BJ (cell line): ENCODE measurements at regions not wholly inside any gene's neighbourhood (a gene's known extent, or its start where the extent isn't known, plus 50 kb on each side); places are given as distances from the start of the nearest gene placed in this dataset.

ENCODE experiments used
- CTCF ChIA-PET: fragments of 350-600 bp; formaldehyde crosslinking; extraction: SDS; loops from one replicate; lab custom pipeline; 2021; ENCODE audit warnings: antibody characterized with exemption, inconsistent platforms; lab: Yijun Ruan, JAX
- POLR2A ChIA-PET: fragments of 300-600 bp; sonication (Branson Sonifier 250); formaldehyde crosslinking; extraction: SDS; loops from one replicate; lab custom pipeline; 2021; ENCODE audit warnings: antibody characterized with exemption; lab: Charles Lee
- DNase-seq: peaks from one replicate; pipeline ENCODE4 v3.0.0-alpha.2; 2011; ENCODE audit warnings: low read depth
- H3K27me3 ChIP-seq: 2 replicates; pipeline ENCODE4 v1.6.0; 2011; ENCODE audit warnings: low read length; ENCODE audit not compliant: control insufficient read depth, insufficient read depth
- H3K36me3 ChIP-seq: 2 replicates; pipeline ENCODE4 v1.5.1; 2011; ENCODE audit warnings: low read length; ENCODE audit not compliant: control insufficient read depth, insufficient read depth
- H3K4me3 ChIP-seq: 2 replicates; pipeline ENCODE4 v1.5.1; 2011; ENCODE audit warnings: low read depth, mild to moderate bottlenecking, control low read depth, low read length
- TF ChIP-seq, protein P1 (sequence below): IDR thresholded peaks from 2 replicates; pipeline ENCODE4 v1.5.1; 2011; ENCODE audit warnings: low read depth, mild to moderate bottlenecking, control low read depth, inconsistent platforms, low read length, moderate library complexity; ENCODE audit not compliant: insufficient read depth

DNA sequence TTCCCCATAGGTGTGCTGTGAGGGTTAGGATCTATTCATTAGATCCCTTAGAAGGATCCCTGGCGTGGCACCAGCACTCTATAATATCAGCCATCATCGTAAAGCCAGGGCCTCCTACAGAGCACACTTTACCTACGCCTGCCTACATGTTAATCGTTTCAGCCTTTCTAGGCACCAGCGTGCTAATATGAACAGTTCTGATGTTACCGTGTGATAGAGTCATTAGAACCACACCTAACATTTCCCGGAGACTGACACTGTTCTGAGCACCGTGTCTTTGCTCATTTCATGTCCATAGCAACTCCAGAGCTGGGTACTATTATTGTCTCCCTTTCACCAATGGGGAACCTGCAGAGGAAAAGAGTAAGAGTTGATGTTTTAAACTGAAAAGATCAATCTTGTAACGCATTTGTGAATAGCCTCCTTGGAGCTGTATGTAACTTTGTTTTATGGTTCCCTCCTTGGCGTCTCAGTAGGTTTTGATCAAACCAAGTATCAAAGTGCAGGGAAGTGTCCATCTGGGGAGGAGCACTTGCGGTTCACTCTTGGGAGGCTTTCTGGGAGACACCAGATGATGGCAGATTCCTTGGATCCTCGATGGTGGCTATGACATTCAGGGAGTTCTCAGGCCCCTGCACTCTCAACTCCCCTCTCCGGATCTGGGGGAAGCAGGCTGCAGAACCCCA is 73.8 kb upstream of the KCNG1 start:
- Histone ChIP-seq H3K36me3 (no peaks in the 10 kb centered on the region), H3K4me3 (no peak overlapping the region), H3K27me3 (peaks cover 12% of the 10 kb centered on the region)
- CTCF ChIA-PET = no interaction called here
- POLR2A ChIA-PET = no interaction called here
- DNase-seq = no peak
- TF ChIP-seq, protein P1, sequence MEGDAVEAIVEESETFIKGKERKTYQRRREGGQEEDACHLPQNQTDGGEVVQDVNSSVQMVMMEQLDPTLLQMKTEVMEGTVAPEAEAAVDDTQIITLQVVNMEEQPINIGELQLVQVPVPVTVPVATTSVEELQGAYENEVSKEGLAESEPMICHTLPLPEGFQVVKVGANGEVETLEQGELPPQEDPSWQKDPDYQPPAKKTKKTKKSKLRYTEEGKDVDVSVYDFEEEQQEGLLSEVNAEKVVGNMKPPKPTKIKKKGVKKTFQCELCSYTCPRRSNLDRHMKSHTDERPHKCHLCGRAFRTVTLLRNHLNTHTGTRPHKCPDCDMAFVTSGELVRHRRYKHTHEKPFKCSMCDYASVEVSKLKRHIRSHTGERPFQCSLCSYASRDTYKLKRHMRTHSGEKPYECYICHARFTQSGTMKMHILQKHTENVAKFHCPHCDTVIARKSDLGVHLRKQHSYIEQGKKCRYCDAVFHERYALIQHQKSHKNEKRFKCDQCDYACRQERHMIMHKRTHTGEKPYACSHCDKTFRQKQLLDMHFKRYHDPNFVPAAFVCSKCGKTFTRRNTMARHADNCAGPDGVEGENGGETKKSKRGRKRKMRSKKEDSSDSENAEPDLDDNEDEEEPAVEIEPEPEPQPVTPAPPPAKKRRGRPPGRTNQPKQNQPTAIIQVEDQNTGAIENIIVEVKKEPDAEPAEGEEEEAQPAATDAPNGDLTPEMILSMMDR = no peak

DNA sequence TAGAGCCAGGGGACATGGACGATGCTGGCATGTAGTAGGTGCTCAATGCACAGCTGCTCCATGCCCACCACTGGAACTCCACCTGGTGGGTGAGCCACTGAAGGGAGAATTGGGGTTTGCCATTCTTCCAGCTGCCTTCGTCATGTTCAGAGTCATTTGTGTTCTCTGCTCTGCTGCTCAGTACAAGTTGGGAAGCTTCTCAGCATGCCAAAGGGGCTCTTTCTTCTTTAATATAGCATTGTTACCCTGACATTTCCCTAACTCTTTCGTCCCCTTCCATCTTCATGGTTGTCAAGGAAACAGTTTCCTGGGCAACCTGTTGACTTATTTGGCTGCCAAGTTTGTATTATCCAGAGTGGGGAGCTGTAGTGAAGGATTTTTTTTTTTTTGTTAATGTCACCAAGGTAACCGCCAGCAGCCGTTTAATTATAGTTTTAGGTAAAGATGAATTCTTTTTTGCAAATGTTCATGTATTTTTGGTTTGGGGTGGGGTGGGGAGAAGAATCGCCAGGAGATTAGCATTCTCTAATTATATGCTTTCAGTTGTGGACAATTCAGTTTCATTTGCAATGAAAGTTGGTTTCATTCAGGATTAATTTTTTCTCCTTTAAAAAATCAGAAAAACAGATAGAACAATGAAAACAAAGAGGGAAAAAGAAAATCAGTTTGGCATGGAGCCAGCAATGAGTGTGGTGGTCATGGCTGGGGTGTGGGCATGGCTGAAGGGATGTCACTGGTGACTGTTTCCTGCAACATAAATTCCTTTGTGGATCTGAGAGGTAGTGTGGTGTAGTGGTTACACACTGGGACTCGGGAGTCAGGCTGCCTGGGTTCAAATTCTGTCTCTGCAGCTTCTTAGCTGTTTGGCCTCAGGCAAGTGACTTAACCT is 73.0 kb upstream of the KCNG1 start:
- Histone ChIP-seq H3K27me3 (peaks cover 17% of the 10 kb centered on the region), H3K4me3 (no peak overlapping the region), H3K36me3 (no peaks in the 10 kb centered on the region)
- CTCF ChIA-PET = interaction anchor here (0.6 kb wide), 1 partner anchor 985 kb away, joined by 3 read pairs; no protein-coding TSS in a partner anchor
- TF ChIP-seq, protein P1 = no peak
- POLR2A ChIA-PET = no interaction called here
- DNase-seq = no peak

DNA sequence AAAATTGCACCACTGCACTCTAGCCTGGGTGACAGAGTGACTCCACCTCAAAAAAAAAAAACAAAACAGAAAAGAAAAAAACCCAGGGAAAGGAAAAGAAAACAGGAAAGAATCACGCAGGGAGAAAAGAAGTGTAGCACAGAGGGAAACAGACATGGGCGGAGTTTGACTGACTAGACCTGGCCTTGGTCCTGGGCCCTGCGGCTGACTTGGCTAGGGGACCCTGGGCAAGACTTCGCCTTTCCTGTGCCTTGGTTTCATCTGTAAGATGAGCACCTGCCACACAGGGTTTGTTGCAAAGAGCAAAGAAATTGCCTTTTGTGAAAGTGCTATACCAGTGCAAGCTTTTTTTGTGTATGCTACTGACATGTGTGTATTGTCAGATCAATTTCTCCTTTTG is 71.3 kb upstream of the KCNG1 start:
- no peak for DNase-seq
- CTCF ChIA-PET = no interaction called here
- TF ChIP-seq, protein P1 = no peak
- peaks cover 17% of the 10 kb centered on the region for H3K27me3 ChIP-seq
- POLR2A ChIA-PET = no interaction called here
- no peak overlapping the region for H3K4me3 ChIP-seq
- no peaks in the 10 kb centered on the region for H3K36me3 ChIP-seq

DNA sequence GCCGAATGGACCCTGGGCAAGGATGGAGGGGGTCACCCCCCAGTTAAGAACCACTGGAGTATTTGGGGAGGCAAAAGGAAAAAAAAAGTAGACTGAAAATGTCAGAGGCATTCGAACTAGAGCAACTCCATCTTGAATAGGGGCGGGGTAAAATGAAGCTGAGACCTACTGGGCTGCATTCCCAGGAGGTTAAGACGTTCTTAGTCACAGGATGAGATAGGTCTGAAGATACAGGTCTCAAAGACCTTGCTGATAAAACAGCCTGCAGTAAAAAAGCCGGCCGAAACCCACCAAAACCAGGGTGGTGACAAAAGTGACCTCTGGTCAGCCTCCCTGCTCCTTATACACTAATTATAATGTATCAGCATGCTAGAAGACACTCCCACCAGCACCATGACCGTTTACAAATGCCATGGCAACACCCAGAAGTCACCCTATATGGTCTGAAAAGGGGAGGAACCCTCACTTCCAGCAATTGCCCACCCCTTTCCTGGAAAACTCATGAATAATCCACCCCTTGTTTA is 70.4 kb upstream of the KCNG1 start:
- no peak for DNase-seq
- ChIA-PET CTCF (no interaction called here), POLR2A (no interaction called here)
- Histone ChIP-seq H3K4me3 (no peak overlapping the region), H3K27me3 (peaks cover 14% of the 10 kb centered on the region), H3K36me3 (no peaks in the 10 kb centered on the region)
- TF ChIP-seq, protein P1 = no peak

DNA sequence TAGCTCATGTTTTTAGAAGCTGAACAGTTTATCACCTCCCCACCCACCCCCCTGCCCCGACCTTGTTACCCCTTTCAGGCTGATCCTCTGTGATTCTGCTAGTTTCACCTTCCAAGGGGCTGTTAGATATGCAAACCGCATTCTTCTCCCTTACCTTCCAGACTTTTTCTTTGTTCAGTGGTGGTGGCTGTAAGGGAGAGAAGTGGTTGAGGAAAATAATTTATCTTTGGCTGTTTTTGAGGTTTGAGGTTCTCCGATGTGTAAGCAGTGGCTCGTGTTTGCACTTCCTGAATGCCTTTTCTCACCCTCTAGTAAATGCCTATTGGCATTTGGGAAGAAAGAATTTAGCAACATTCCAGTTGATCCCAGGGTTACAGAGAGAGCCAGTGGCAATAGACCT is 69.4 kb upstream of the KCNG1 start:
- H3K27me3 ChIP-seq = peaks cover 18% of the 10 kb centered on the region
- TF ChIP-seq, protein P1 = no peak
- ChIA-PET POLR2A (no interaction called here), CTCF (interaction anchor here (1.2 kb wide), 1 partner anchor 15 kb away, joined by 4 read pairs; no protein-coding TSS in a partner anchor)
- no peaks in the 10 kb centered on the region for H3K36me3 ChIP-seq
- H3K4me3 ChIP-seq = no peak overlapping the region
- DNase-seq = no peak
